Liver (tissue), 7 donors: ENCODE measurements at regions not wholly inside any gene's neighbourhood (a gene's known extent, or its start where the extent isn't known, plus 50 kb on each side); places are given as distances from the start of the nearest gene placed in this dataset.

Source experiments
- DNase-seq: peaks from one replicate; pipeline ENCODE4 v3.0.0-alpha.2; 2017; ENCODE audit warnings: low spot score
- H3K27ac ChIP-seq, 2 donors: one replicate each; pipeline ENCODE4 v1.7.0; 2013; ENCODE audit warnings: inconsistent platforms in 2 of 2, low read length in 2 of 2, control low read depth in 1 of 2, low read depth in 1 of 2, mild to moderate bottlenecking in 1 of 2
- H3K27me3 ChIP-seq, 4 donors: one replicate each; pipeline versions ENCODE4 v1.6.1 to v1.7.0; 2013; ENCODE audit warnings: low read length in 3 of 4, inconsistent platforms in 1 of 4, mild to moderate bottlenecking in 1 of 4, moderate library complexity in 1 of 4; ENCODE audit not compliant: control insufficient read depth in 4 of 4, insufficient read depth in 4 of 4
- H3K36me3 ChIP-seq, 4 donors: one replicate each; pipeline versions ENCODE4 v1.6.1 to v1.7.0; 2013; ENCODE audit warnings: low read length in 3 of 4, mild to moderate bottlenecking in 3 of 4, low read depth in 1 of 4, moderate library complexity in 1 of 4; ENCODE audit not compliant: control insufficient read depth in 4 of 4, insufficient read depth in 3 of 4
- H3K4me1 ChIP-seq, 4 donors: one replicate each; pipeline versions ENCODE4 v1.6.1 to v1.7.0; 2013; ENCODE audit warnings: low read length in 3 of 4, mild to moderate bottlenecking in 3 of 4, moderate library complexity in 1 of 4; ENCODE audit not compliant: control insufficient read depth in 4 of 4, insufficient read depth in 4 of 4
- H3K4me3 ChIP-seq, 3 donors: one replicate each; pipeline versions ENCODE4 v1.6.1 to v1.7.0; 2013; ENCODE audit warnings: low read length in 3 of 3, control low read depth in 1 of 3, low read depth in 1 of 3, mild to moderate bottlenecking in 1 of 3
- H3K9ac ChIP-seq, 2 donors: one replicate each; pipeline ENCODE4 v1.7.0; 2013; ENCODE audit warnings: low read length in 2 of 2, mild to moderate bottlenecking in 2 of 2, moderate library complexity in 2 of 2, control low read depth in 1 of 2, low read depth in 1 of 2
- H3K9me3 ChIP-seq, 4 donors: one replicate each; pipeline versions ENCODE4 v1.6.1 to v1.7.0; 2013; ENCODE audit warnings: low read length in 3 of 4; ENCODE audit not compliant: control insufficient read depth in 4 of 4
- FOXA1 ChIP-seq: IDR thresholded peaks from 2 replicates; pipeline ENCODE4 v1.6.1; 2016; ENCODE audit warnings: antibody characterized with exemption
- FOXA2 ChIP-seq: IDR thresholded peaks from 2 replicates; pipeline ENCODE4 v1.6.1; 2016; ENCODE audit warnings: antibody characterized with exemption
- GABPA ChIP-seq, 2 donors: IDR thresholded peaks in 1 of 2; conservative IDR thresholded peaks in 1 of 2; 2 replicates each; pipeline ENCODE4 v1.6.1; 2016; ENCODE audit warnings: antibody characterized with exemption in 2 of 2, mild to moderate bottlenecking in 1 of 2, moderate library complexity in 1 of 2
- HNF4A ChIP-seq, 2 donors: conservative IDR thresholded peaks; 2 replicates each; pipeline ENCODE4 v1.6.1; 2016; ENCODE audit warnings: antibody characterized with exemption in 2 of 2, mild to moderate bottlenecking in 2 of 2
- JUND ChIP-seq, 2 donors: IDR thresholded peaks; 2 replicates each; pipeline ENCODE4 v1.6.1; 2016; ENCODE audit warnings: antibody characterized with exemption in 2 of 2
- NR2F2 ChIP-seq: IDR thresholded peaks from 2 replicates; pipeline ENCODE4 v1.6.1; 2016; ENCODE audit warnings: antibody characterized with exemption
- RAD21 ChIP-seq, 2 donors: IDR thresholded peaks; 2 replicates each; pipeline ENCODE4 v1.6.1; 2016; ENCODE audit warnings: antibody characterized with exemption in 2 of 2, mild to moderate bottlenecking in 2 of 2
- RXRA ChIP-seq, 2 donors: IDR thresholded peaks; 2 replicates each; pipeline ENCODE4 v1.6.1; 2017 to 2018; ENCODE audit warnings: antibody characterized with exemption in 2 of 2, mild to moderate bottlenecking in 1 of 2
- SP1 ChIP-seq: IDR thresholded peaks from 2 replicates; pipeline ENCODE4 v1.6.1; 2018; ENCODE audit warnings: antibody characterized with exemption, mild to moderate bottlenecking
- TAF1 ChIP-seq: conservative IDR thresholded peaks from 2 replicates; pipeline ENCODE4 v1.6.1; 2016; ENCODE audit warnings: antibody characterized with exemption, mild to moderate bottlenecking
- WGBS: extraction: QIAGEN DNeasy Blood & Tissue Kit; methylation state at CpG from one replicate; pipeline ENCODE4 v1.1.7; 2013; 5-methylcytosine and 5-hydroxymethylcytosine counted together
- TF ChIP-seq, protein P1 (sequence below): IDR thresholded peaks from 2 replicates; pipeline ENCODE4 v1.6.1; 2016; ENCODE audit warnings: antibody characterized with exemption, mild to moderate bottlenecking
- TF ChIP-seq, protein P2 (sequence below): IDR thresholded peaks from 2 replicates; pipeline ENCODE4 v1.6.1; 2016; ENCODE audit warnings: antibody characterized with exemption
- TF ChIP-seq, protein P3 (sequence below): IDR thresholded peaks from 2 replicates; pipeline ENCODE4 v1.6.1; 2016; ENCODE audit warnings: antibody characterized with exemption
- donor health status: healthy.
- donor health status: healthy.
- donor health status: healthy.
- donor health status: healthy.

DNA sequence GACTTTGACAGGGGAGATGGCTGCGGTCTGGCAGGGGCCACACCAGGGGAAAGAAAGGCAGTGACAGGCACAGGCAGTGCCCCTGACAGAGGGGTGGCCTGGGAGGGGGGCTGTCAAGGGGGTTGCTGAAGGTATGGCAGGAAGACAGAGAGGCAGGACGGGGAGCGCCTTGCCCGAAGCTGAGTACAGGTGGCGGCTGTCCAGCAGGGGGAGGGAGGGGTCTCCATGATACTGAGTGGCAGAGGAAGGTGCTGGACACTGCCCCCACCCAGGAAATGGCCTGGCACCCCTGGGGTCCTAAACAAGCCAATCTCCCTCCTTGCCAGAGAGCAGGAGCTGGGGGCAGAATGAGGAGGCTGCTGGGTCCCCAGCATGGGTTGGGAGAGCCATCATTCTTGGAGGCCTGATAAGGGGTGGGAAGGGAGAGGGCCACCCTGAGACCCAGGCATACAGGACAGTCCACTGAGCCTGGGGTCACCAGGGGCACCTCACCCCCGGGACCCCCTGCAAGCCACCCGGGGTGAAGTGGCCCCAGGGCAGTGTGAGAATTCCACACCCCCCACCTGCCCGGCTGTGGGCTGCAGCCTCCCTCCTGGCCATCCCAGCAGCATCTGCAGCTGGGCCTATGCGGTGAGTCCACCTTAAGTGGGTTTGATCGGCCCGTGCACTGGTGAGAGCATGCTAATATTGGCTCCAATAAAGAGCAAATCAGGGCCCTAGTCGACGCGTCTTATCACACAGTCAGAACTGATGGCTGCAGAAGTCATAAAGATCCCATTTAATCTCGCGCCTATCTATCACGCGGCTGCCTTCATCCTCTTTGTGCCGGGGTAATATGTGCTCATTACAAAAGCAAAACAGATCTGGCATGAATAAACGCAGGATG lies 108.5 kb downstream of the FAM53A start (continued):
- TF ChIP-seq, protein P1, sequence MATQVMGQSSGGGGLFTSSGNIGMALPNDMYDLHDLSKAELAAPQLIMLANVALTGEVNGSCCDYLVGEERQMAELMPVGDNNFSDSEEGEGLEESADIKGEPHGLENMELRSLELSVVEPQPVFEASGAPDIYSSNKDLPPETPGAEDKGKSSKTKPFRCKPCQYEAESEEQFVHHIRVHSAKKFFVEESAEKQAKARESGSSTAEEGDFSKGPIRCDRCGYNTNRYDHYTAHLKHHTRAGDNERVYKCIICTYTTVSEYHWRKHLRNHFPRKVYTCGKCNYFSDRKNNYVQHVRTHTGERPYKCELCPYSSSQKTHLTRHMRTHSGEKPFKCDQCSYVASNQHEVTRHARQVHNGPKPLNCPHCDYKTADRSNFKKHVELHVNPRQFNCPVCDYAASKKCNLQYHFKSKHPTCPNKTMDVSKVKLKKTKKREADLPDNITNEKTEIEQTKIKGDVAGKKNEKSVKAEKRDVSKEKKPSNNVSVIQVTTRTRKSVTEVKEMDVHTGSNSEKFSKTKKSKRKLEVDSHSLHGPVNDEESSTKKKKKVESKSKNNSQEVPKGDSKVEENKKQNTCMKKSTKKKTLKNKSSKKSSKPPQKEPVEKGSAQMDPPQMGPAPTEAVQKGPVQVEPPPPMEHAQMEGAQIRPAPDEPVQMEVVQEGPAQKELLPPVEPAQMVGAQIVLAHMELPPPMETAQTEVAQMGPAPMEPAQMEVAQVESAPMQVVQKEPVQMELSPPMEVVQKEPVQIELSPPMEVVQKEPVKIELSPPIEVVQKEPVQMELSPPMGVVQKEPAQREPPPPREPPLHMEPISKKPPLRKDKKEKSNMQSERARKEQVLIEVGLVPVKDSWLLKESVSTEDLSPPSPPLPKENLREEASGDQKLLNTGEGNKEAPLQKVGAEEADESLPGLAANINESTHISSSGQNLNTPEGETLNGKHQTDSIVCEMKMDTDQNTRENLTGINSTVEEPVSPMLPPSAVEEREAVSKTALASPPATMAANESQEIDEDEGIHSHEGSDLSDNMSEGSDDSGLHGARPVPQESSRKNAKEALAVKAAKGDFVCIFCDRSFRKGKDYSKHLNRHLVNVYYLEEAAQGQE: no peak
- TF ChIP-seq JUND (IDR thresholded peaks at IDR 0.05): no peak
- TF ChIP-seq RXRA (IDR thresholded peaks at IDR 0.05): no peak
- TF ChIP-seq, protein P2, sequence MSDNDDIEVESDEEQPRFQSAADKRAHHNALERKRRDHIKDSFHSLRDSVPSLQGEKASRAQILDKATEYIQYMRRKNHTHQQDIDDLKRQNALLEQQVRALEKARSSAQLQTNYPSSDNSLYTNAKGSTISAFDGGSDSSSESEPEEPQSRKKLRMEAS: no peak

DNA sequence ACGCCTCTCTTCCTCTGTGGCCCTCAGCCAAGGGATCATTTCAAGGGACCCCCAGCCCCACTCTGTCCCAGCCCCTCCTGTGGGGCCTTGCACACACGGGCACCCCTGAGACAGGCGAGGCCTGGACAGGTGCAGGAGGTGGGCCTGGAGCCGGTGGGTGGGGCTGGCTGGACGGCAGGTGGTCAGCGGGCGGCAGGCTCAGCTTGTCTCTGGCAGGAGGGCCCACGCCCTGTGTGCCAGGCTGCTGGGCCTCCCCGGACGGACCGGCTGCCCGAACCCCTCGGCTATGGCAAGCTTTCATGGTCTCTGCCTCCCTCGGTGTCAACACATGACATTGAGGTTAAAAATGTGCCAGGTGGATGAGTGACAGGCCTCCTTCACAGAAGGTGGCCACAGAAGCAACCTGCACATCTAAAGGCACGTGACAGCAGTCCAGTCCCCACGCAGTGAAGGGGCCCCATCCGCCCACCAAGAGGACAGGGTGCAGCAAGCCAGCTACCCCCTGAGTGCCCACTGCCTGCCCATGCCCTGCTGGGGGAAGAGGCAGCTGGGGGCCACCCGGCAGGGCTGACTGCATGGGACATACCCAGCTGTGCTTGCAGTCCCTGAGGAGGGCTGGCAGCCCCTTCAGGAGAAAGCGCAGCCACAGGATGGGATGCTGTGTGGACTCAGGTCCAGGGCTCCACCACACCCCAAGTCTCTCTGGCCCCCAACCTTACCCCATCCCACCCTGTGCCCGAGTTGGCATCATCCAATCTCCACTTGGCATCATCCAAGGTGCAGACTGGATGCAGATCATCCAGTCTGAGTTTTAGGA lies 109.3 kb downstream of the FAM53A start:
- no peak overlapping the region for H3K9ac ChIP-seq
- no peak for DNase-seq
- H3K4me3 ChIP-seq: no peak overlapping the region
- no peak overlapping the region for H3K27ac ChIP-seq
- H3K9me3 ChIP-seq: no peaks in the 10 kb centered on the region
- no peaks in the 10 kb centered on the region for H3K36me3 ChIP-seq
- 86% methylated on average over 20 of the region's 20 CpGs for WGBS
- peaks cover 0 to 2% (median 0%) of the 10 kb centered on the region in 4 donors for H3K27me3 ChIP-seq
- TF ChIP-seq NR2F2 (no peak), FOXA2 (no peak), RXRA (IDR thresholded peaks at IDR 0.05) (no peak), GABPA (IDR thresholded peaks at IDR 0.05 in 1 of 2, conservative IDR thresholded peaks at IDR 0.05 in 1 of 2) (no peak), HNF4A (conservative IDR thresholded peaks at IDR 0.05) (no peak), RAD21 (IDR thresholded peaks at IDR 0.05) (no peak), SP1 (no peak), TAF1 (no peak), FOXA1 (no peak)
- TF ChIP-seq, protein P1: no peak
- TF ChIP-seq, protein P3, sequence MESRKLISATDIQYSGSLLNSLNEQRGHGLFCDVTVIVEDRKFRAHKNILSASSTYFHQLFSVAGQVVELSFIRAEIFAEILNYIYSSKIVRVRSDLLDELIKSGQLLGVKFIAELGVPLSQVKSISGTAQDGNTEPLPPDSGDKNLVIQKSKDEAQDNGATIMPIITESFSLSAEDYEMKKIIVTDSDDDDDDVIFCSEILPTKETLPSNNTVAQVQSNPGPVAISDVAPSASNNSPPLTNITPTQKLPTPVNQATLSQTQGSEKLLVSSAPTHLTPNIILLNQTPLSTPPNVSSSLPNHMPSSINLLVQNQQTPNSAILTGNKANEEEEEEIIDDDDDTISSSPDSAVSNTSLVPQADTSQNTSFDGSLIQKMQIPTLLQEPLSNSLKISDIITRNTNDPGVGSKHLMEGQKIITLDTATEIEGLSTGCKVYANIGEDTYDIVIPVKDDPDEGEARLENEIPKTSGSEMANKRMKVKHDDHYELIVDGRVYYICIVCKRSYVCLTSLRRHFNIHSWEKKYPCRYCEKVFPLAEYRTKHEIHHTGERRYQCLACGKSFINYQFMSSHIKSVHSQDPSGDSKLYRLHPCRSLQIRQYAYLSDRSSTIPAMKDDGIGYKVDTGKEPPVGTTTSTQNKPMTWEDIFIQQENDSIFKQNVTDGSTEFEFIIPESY: no peak
- TF ChIP-seq, protein P2: no peak
- H3K4me1 ChIP-seq: peaks cover 0 to 11% (median 7%) of the 10 kb centered on the region in 4 donors
